Pancreas (tissue), 10 donors: ENCODE measurements at regions not wholly inside any gene's neighbourhood (a gene's known extent, or its start where the extent isn't known, plus 50 kb on each side); places are given as distances from the start of the nearest gene placed in this dataset.
A peak's percentile ranks its signal among the peaks of the same experiment; 100 is the strongest.

Source experiments
- ATAC-seq, 4 donors: fragments of 200-7000 bp; cut with Tn5 transposase; one replicate each; pipeline versions ENCODE4 v1.8.0 to v1.9.1; 2020; ENCODE audit warnings: mild to moderate bottlenecking in 4 of 4, moderate library complexity in 4 of 4
- DNase-seq, 6 donors: peaks; one replicate each; pipeline ENCODE4 v3.0.0-alpha.2; 2020
- FAIRE-seq: peaks from 2 replicates; lab custom pipeline; 2012; peaks lifted over from hg19 to GRCh38; lab: Jason Lieb, UNC
- H3K27ac ChIP-seq, 4 donors: fragments of 200-600 bp; sonication (generic); 1 replicate in 3 of 4; 2 replicates in 1 of 4; pipeline versions ENCODE4 v1.5.0 to v1.8.0; 2020
- H3K27me3 ChIP-seq, 4 donors: fragments of 200-600 bp; one replicate each; pipeline ENCODE4 v1.8.0; 2021
- H3K36me3 ChIP-seq, 3 donors: fragments of 200-600 bp; sonication (generic) in 1 of 3; one replicate each; pipeline versions ENCODE4 v1.5.0 to v1.8.0; 2020 to 2021
- H3K4me1 ChIP-seq, 3 donors: fragments of 200-600 bp; one replicate each; pipeline ENCODE4 v1.8.0; 2021
- H3K4me3 ChIP-seq, 4 donors: fragments of 200-600 bp; sonication (generic) in 2 of 4; one replicate each; pipeline versions ENCODE4 v1.5.0 to v1.8.0; 2020 to 2021
- H3K9me3 ChIP-seq, 4 donors: fragments of 200-600 bp; one replicate each; pipeline ENCODE4 v1.8.0; 2021
- WGBS, 2 donors: extraction: QIAGEN DNeasy Blood & Tissue Kit; methylation state at CpG; one replicate each; pipeline ENCODE4 v1.1.7; 2013; 5-methylcytosine and 5-hydroxymethylcytosine counted together
- intact Hi-C, 3 donors: fragments of 100-400 bp; cut with DNase I; formaldehyde crosslinking; loops; one replicate each; pipeline versions ENCODE4 v1.11.1 to v1.14.2; 2022
- TF ChIP-seq, protein P1 (sequence below), 4 donors: fragments of 200-600 bp; sonication (generic) in 3 of 4; IDR thresholded peaks; one replicate each; pipeline versions ENCODE4 v1.5.0 to v1.8.0; 2021; ENCODE audit warnings: antibody characterized with exemption in 4 of 4
- donor health status: healthy with polysubstance abuse.
- donor health status: DM: no; HTN: no; CAD: no; lungs with moderate emphysema.
- donor health status: DM: no; HTN: no; CAD: no.
- donor health status: control.
- donor health status: control.
- donor health status: Bipolar disorder and iron deficiency.
- donor health status: DM: yes; HTN: yes; CAD: no.
- donor health status: DM: no; HTN: no; CAD: no.
- donor health status: DM: no; HTN: no; CAD: no.
- donor health status: DM: yes; HTN: yes; CAD: no.

- FAIRE-seq (no peak), DNase-seq (no peak), ATAC-seq (no peak)
- Histone ChIP-seq H3K4me3 (no peak overlapping the region), H3K36me3 (no peaks in the 10 kb centered on the region), H3K27ac (no peak overlapping the region), H3K9me3 (no peaks in the 10 kb centered on the region), H3K4me1 (no peaks in the 10 kb centered on the region), H3K27me3 (no peaks in the 10 kb centered on the region)
- whole genome bisulfite sequencing, 2 donors, result 73% methylated on average over 2 of the region's 2 CpGs
- intact Hi-C loops, result no loop called here
- TF ChIP-seq, protein P1, sequence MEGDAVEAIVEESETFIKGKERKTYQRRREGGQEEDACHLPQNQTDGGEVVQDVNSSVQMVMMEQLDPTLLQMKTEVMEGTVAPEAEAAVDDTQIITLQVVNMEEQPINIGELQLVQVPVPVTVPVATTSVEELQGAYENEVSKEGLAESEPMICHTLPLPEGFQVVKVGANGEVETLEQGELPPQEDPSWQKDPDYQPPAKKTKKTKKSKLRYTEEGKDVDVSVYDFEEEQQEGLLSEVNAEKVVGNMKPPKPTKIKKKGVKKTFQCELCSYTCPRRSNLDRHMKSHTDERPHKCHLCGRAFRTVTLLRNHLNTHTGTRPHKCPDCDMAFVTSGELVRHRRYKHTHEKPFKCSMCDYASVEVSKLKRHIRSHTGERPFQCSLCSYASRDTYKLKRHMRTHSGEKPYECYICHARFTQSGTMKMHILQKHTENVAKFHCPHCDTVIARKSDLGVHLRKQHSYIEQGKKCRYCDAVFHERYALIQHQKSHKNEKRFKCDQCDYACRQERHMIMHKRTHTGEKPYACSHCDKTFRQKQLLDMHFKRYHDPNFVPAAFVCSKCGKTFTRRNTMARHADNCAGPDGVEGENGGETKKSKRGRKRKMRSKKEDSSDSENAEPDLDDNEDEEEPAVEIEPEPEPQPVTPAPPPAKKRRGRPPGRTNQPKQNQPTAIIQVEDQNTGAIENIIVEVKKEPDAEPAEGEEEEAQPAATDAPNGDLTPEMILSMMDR (IDR thresholded peaks at IDR 0.05), result no peak
Measured at GRCh38 chr12:5257763-5258495, 174.0 kb upstream of the NTF3 start.

DNA sequence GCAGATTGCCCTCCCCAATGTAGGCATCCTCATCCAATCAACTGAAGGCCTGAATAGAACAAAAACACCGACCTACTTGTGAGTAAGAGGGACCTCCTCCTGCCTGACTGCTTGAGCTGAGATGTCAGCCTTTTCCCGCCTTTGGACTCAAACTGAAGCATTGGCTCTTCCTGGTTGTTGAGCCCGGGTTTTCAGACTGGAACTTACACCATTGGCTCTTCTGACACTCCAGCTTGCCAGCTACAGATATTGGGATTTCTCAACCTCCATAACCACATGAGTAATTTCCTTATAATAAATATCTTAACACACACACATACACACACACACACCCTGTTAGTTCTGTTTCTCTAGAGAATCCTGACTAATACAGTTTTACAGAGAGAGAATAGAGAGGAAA is 173.4 kb upstream of the NTF3 start:
- ATAC-seq (peak in 1 of 4 donors; percentile 72), FAIRE-seq (no peak), DNase-seq (no peak)
- Histone ChIP-seq H3K27me3 (no peaks in the 10 kb centered on the region), H3K36me3 (no peaks in the 10 kb centered on the region), H3K4me3 (no peak overlapping the region), H3K9me3 (no peaks in the 10 kb centered on the region), H3K4me1 (no peaks in the 10 kb centered on the region), H3K27ac (no peak overlapping the region)
- TF ChIP-seq, protein P1 (IDR thresholded peaks at IDR 0.05), result no peak
- 42 to 48% methylated on average over 3 of the region's 3 CpGs for WGBS, 2 donors
- intact Hi-C loops, result no loop called here

DNA sequence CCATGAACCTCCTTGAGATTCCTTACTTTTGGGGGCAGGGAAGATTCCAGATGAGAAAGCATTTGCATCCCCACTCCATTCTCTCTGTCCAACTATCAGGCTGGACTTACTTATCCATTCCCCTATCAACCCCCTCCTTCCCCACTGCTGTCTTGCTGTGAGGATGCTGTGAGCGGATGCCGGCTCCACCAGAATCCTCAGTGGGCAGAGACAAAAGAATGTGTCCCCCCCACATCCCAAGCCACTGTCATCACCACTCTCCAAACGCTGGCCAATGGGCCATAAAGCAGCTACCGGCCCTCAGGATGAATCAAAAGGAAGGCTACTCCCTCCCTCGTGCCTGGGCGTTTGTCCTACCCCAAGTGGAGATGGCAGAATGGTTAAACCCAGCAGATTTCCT is 173.0 kb upstream of the NTF3 start:
- Histone ChIP-seq H3K27ac (no peak overlapping the region), H3K4me3 (no peak overlapping the region), H3K9me3 (no peaks in the 10 kb centered on the region), H3K27me3 (no peaks in the 10 kb centered on the region), H3K4me1 (no peaks in the 10 kb centered on the region), H3K36me3 (no peaks in the 10 kb centered on the region)
- 57 to 65% methylated on average over 6 of the region's 6 CpGs for WGBS, 2 donors
- DNase-seq (no peak), ATAC-seq (no peak), FAIRE-seq (no peak)
- TF ChIP-seq, protein P1 (IDR thresholded peaks at IDR 0.05), result no peak
- intact Hi-C loops, result no loop called here

- intact Hi-C loops, result no loop called here
- DNase-seq, result no peak
- TF ChIP-seq, protein P1 (IDR thresholded peaks at IDR 0.05), result no peak
- H3K9me3 ChIP-seq, result no peaks in the 10 kb centered on the region
- H3K27ac ChIP-seq, result no peak overlapping the region
- no peak for ATAC-seq
- no peaks in the 10 kb centered on the region for H3K36me3 ChIP-seq
- 53 to 62% methylated on average over 4 of the region's 4 CpGs for WGBS, 2 donors
- no peak for FAIRE-seq
- no peaks in the 10 kb centered on the region for H3K4me1 ChIP-seq
- H3K4me3 ChIP-seq, result no peak overlapping the region
- H3K27me3 ChIP-seq, result no peaks in the 10 kb centered on the region
Measured at GRCh38 chr12:5259523-5259922, 172.4 kb upstream of the NTF3 start.

DNA sequence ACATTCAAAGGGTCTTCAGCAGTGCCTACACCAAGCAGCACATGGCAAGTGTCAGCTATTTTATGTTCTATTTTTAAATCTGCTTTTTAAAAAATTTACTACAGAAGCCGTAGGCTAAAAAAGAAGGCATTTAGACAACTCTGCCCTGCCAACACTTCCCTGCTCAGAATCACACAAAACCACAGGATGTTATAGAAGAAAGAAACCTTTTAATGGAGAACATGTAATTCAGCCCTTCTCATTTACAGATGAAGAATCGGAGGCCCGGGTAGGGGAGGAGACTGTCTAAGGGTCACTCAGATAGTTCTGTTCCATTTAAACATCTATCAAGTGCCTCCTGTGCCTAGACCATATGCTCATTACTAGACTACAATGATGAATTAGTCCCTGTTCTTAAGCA is 171.8 kb upstream of the NTF3 start:
- TF ChIP-seq, protein P1 (IDR thresholded peaks at IDR 0.05), result no peak
- DNase-seq, result no peak
- no peaks in the 10 kb centered on the region for H3K27me3 ChIP-seq
- WGBS, 2 donors, result 53 to 67% methylated on average over 3 of the region's 3 CpGs
- no peak overlapping the region for H3K27ac ChIP-seq
- no peak overlapping the region for H3K4me3 ChIP-seq
- FAIRE-seq, result no peak
- no peak for ATAC-seq
- intact Hi-C loops, result no loop called here
- H3K36me3 ChIP-seq, result no peaks in the 10 kb centered on the region
- no peaks in the 10 kb centered on the region for H3K4me1 ChIP-seq
- H3K9me3 ChIP-seq, result no peaks in the 10 kb centered on the region
